ENCODE measurements at regions not wholly inside any gene's neighbourhood (a gene's known extent, or its start where the extent isn't known, plus 50 kb on each side); places are given as distances from the start of the nearest gene placed in this dataset.
A peak's percentile ranks its signal among the peaks of the same experiment; 100 is the strongest.

- no peak for DNase-seq
These were observed 134.7 kb upstream of the SPDL1 start for GRCh38 chr5:169448826-169449225.

DNA sequence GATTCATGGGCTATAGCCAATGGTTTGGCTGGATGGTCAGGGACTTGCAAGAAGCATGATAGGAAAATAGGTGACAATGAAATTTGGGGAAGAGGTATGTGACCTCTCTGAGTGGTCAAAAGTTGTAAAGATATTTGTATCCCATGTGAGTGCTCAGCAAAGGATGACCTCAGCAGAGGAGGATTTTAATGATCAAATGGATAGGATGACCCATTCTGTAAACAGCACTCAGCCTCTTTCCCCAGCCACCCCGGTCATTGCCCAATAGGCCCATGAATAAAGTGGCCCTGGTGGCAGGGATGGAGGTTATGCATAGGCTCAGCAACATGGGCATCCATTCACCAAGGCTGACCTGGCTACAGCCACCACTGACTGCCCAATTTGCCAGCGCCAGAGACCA is 138.4 kb upstream of the SPDL1 start:
- no peak for DNase-seq

DNA sequence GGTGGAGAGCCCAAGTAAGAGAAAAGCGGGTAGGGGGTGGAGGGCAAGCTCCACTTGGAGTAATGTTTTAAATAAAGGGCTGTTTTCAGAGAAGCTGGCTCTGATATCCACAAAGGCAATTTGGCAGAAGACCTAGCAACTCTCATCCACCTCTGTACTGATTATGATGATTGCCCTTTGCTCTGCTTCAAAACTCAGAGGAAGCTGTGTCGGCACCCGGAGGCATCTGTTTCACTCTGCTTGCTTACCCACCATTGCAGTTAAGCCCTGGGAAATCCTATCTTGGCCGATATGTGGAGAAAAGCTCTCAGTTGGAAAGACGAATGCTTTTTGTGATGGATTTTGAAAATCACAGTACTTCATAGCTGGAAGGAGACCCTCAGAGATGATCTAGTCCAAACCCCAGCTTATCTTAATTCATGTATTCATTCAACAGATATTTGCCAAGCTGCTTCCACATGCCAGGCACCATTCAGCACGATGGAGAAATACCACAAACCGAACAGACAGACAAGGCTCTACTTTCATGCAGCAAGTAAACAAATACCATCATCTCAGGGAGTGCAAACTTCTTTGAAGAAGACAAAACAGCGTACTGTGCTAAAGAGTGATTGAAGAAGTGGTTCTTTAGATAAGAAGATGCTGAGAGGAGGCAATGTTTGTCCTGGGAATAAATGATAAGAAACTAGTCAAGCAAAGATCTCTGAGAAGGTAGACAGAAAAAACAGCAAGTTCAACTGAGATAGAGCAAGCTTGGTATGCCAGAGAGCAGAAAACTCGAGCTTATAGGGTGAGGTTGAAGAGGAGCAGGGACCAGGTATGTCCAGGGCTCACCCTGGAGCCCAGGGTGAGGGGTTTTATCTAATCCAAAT is 140.4 kb upstream of the SPDL1 start:
- peak; percentile 45 for DNase-seq

DNA sequence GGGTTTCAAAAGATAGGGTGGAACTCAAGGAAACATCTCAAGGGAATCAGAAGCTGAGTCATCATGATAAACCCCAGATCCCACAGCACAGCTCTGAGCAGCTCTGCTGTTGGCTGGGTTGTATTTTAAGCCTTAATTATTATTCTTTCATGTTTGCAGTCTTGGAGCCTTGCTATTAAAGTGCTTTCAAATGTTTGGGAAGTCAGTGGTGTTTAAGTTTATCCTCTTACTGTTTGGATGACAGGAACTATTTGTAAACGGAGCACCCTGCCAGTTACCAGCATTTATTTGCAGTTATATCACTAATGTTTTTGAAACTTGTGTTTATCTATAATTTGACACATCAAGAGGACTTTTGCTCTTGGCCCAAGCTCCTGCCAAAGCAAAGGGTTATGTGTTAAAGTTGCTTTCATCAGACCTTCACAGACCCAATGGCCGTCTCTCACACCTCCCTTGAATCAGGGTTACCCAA is 141.1 kb upstream of the SPDL1 start:
- peak; percentile 34 for DNase-seq

DNA sequence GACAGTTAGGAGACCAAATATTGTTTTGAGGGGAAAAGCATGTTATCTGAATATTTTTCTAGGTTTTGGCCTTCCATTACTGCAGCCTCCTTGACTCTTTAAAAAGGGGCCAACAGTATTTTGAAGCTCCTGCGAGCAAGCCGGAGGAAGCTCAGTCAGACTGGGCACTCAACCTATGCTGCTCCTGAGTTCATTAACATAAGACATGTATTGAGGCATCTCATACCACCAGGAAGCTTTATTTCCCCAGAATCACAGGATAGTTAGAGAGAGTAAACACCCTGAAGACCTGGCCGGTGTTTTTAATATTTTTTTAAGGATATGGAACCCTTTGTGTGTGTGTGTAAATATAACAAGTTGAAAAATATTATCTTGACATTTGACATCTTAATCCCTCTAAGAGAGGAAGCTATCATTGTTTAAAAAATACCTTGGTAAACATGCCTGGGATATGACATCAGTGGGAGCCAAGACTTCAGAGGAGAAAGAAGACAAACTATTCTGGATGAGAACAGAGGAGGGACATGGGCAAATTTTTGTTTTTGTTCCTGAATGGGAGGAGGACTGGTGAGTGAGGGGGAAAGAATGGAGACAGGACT is 139.3 kb upstream of the SLIT3 start:
- DNase-seq: no peak

DNA sequence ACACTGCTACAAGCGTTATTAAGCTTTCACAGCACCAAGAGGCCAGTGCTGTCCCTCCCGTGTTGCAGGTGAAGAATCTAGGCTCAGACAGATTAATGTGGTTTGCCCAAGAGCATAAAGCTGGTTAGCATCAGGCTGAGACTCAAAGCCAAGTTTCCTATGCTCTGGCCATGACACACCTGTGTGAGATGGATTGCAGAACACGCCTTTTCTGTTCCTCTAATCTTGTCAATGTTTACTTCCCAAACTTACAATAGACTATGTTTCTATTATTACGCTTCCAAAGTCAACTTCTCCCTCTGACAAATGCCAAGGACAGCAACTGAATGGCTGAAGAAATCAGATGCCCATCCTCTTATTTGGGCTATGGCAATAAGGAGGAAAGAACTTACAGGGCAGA is 138.4 kb upstream of the SLIT3 start:
- no peak for DNase-seq

GRCh38 chr5:169435506-169436229 is 134.7 kb upstream of the SLIT3 start:
- peak; percentile 35 for DNase-seq

GRCh38 chr5:169433221-169433651 is 132.3 kb upstream of the SLIT3 start:
- peak; percentile 32 for DNase-seq

- no peak for DNase-seq
These were observed 130.4 kb upstream of the SLIT3 start for GRCh38 chr5:169431386-169431785.

DNA sequence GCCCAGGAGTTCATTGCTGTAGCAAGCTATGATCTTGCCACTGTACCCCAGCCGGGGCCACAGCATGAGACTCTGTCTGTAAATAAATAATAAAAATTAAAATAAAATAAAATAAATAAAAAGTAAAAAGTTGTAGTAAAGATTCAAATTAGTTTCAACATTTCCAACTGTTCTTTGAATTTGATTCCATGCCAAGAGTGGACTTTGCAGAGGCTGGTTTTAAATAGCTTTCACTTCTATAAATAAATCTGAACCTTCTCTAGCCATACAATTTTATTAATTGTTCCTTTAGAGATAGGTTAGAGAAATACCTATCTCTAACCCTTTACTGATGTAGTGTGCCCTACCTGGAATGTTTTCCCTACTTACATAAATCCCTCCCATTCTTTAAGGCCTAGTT is 129.7 kb upstream of the SLIT3 start:
- DNase-seq: no peak

- no peak for DNase-seq
These were observed 128.1 kb upstream of the SLIT3 start for GRCh38 chr5:169429044-169429443.

- no peak for DNase-seq
These were observed 125.8 kb upstream of the SLIT3 start for GRCh38 chr5:169426784-169427183.

- no peak for DNase-seq
These were observed 123.9 kb upstream of the SLIT3 start for GRCh38 chr5:169424670-169425378.

DNA sequence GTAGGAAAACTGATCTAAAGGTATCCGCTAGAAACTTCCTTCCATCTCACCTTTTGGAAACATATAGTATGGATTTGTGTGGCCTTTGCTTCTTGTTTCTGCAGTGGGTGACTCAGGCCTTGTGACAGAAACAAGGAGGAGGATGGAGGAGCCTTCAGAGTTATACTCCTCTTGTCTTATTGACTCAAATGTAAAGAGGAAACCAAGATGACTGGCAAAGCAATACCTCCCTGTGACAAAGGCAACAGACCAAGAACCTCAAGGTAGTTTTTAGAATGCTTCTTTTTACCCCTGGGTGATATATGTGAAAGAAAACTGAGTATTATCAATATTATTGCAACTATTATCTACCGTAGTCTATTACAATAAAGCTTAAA is 123.3 kb upstream of the SLIT3 start:
- DNase-seq: no peak

DNA sequence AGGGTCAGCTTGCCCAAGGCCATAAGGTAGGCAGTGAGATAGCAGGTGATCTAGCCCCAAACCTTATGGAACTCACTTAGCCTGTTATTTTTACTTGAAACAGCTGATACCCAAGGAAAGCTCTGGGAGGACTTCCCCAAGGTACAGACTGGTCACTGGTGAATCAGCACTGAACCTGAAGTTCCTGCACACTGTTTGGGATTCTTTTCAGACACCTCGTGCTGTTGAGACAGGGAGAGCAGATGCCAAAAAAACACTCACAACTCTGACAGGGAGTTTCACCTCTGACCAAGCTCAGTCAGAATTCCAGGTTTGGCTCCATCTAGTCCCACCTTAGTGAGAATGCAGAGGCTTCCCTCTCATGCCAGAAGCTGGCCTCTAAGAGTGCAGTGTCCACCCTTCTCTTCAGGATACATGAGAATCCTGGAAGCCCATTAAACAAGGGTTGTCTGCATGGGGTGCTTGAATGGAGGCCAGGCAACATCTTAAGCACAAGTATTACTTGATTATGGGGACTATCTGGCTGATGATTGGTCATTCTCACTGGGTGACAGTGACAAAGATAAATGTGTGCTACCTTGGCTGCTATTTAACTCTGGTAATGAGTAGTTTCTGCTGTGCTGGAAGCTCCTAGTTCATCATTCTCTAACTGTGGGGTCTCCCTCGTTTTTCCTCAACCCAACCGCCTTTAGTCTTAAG is 122.8 kb upstream of the SLIT3 start:
- no peak for DNase-seq

DNA sequence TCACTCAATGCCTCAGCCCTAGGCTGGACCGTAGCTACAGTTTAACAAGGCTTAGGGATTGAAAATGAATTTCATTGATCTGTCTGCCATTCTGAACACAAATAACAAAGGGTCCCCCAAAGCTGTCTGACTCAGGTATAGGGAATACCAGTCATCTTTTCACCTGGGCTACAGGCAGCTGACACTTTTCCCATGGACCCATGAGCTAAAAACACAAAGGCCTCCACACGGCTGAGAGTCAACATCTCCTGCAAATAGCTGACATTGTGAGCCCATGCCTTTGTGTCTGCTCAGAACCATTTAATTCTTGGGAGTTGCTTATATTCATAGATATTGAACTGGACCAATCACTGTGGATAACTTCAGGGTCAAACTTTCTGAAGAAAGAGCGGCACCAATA is 121.1 kb upstream of the SLIT3 start:
- no peak for DNase-seq

- no peak for DNase-seq
These were observed 120.7 kb upstream of the SLIT3 start for GRCh38 chr5:169421677-169422076.

DNA sequence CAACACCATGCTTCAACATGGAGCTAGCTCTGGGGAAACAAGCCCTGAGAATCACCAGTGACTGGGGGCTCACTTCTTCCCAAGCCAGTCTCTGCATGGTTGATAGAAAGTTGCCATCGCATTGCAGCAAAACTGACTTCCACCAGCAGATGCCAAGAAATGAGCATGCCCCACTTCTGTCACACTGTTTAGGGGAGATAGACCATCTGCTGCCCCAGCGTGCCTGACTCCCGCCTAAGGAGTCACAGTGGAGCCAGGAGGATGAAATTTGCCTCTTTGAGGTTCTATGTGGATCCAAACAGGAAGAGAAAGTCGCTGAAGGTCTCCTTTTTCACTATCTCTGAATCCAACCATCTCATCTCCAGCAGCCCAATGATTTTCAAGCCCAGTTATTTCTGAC is 116.7 kb upstream of the SLIT3 start:
- DNase-seq: peak; percentile 19

DNA sequence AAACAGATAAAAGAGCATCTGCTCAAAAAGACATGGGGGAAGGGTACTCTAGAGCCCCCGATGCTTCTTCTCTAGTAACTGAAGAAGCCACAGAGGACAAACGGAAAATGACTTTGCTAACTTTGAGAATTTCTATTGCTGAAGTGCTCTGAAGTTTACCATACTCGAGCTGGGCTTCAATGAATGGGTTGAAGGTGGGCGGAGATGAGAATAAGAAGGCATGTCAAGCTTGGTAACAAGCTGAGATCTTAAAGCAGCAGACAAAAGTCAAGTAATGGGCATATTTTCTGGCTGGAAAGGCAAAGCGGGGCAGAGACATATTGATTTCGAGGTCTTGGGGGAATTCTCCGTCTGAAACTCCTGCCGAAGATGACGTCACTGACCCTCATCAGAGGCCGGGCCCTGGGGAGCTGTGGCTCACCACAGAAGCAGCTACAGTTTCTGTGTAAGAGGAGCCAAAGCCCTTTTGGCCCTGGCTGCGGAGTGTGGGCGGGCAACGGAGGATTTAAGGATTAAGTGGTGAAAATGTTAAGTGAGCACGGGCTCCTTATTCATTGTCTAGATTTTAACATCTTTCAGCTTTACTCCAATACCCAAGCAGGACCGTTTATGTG is 115.8 kb upstream of the SLIT3 start:
- peak; percentile 71 for DNase-seq

GRCh38 chr5:169415948-169416347 is 115.0 kb upstream of the SLIT3 start:
- no peak for DNase-seq

DNA sequence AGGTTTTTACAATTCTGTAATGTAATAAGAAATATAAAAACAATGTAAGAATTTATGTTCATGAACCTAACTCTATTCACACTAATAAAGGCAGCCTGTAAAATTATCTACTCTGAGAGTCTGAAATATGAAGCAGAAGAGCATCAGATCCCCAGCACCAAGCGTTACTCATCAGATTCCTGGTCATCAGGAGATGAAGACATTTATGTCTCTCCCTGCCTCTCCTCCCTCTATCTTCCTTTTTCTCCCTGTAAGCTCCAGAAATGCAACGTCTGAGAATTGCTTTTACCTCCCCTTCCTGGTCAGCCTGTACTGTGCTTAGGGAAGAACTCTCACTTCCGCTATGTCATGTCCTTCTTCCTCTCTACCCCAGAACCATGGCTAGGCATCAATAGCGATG is 114.4 kb upstream of the SLIT3 start:
- no peak for DNase-seq

All from tongue (tissue), 1 donor.